Activated naive CD4-positive, alpha-beta T cell treated with anti-CD3 and anti-CD28 coated beads, Interleukin-2, amount 50 U/mL, for 72 hours (primary cell): ENCODE measurements at regions not wholly inside any gene's neighbourhood (a gene's known extent, or its start where the extent isn't known, plus 50 kb on each side); places are given as distances from the start of the nearest gene placed in this dataset.
"Not testable (repeated sequence)": the region's sequence is repeated elsewhere in the genome, so short reads cannot be mapped to it uniquely, and the experiment has no call there.

Experiments used
- ATAC-seq, 2 donors: fragments of 150-1000 bp; cut with Tn5 transposase; 2 replicates each; pipeline ENCODE4 v1.10.0; 2021; ENCODE audit warnings: mild to moderate bottlenecking in 2 of 2, moderate library complexity in 2 of 2
- DNase-seq, 2 donors: peaks; one replicate each; pipeline ENCODE4 v3.0.0; 2021 to 2022; ENCODE audit warnings: low spot score in 2 of 2
- H3K27ac Mint-ChIP-seq, 2 donors: one replicate each; pipeline ENCODE4 v1.8.0; 2022; ENCODE audit warnings: mild to moderate bottlenecking in 2 of 2, mixed read lengths in 2 of 2
- H3K36me3 Mint-ChIP-seq, 2 donors: one replicate each; pipeline ENCODE4 v1.8.0; 2022; ENCODE audit warnings: mixed read lengths in 2 of 2
- H3K9me3 Mint-ChIP-seq, 2 donors: one replicate each; pipeline ENCODE4 v1.8.0; 2022; ENCODE audit warnings: mixed read lengths in 2 of 2

DNA sequence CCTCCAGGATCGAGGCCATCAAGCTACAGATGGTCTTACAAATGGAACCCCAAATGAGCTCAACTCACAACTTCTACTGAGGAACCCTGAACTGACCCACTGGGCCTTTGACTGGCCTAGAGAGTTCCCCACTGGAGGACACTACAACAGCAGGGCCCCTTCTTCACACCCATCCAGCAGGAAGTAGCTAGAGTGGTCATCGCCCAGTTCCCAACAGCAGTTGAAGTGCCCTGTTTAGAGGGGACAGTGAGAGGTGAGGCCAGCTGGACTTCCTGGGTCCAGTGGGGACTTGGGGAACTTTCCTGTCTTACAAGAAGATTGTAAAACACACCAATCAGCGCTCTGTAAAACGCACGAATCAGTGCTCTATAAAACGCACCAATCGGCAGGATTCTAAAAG lies 247.9 kb upstream of the BTG1 start:
- peak overlapping the region; percentile 19 to 63 for H3K27ac Mint-ChIP-seq
- ATAC-seq (no peak), DNase-seq (peak in 1 of 2 donors; percentile 42)
- H3K9me3 Mint-ChIP-seq: peaks cover 19 to 26% of the 10 kb centered on the region in 2 donors
- H3K36me3 Mint-ChIP-seq: peaks cover 36 to 40% of the 10 kb centered on the region in 2 donors

GRCh38 chr12:92391726-92392125 lies 246.1 kb upstream of the BTG1 start:
- ATAC-seq, DNase-seq, H3K27ac Mint-ChIP-seq: not testable (repeated sequence)
- peaks cover 19 to 22% of the 10 kb centered on the region in 2 donors for H3K9me3 Mint-ChIP-seq
- H3K36me3 Mint-ChIP-seq: peaks cover 27 to 32% of the 10 kb centered on the region in 2 donors

- ATAC-seq (no peak), DNase-seq (no peak)
- Mint-ChIP-seq H3K27ac (no peak overlapping the region), H3K36me3 (peaks cover 18 to 22% of the 10 kb centered on the region in 2 donors), H3K9me3 (peaks cover 17 to 25% of the 10 kb centered on the region in 2 donors)
Measured at GRCh38 chr12:92389466-92389865, 243.8 kb upstream of the BTG1 start.

GRCh38 chr12:92385296-92385695 lies 239.7 kb upstream of the BTG1 start:
- H3K9me3 Mint-ChIP-seq: peaks cover 3 to 6% of the 10 kb centered on the region in 2 donors
- no peak overlapping the region for H3K27ac Mint-ChIP-seq
- H3K36me3 Mint-ChIP-seq: no peaks in the 10 kb centered on the region
- DNase-seq: no peak
- ATAC-seq: no peak

GRCh38 chr12:92384571-92384970 lies 238.9 kb upstream of the BTG1 start:
- ATAC-seq (no peak), DNase-seq (no peak)
- peaks cover 7 to 12% of the 10 kb centered on the region in 2 donors for H3K9me3 Mint-ChIP-seq
- no peak overlapping the region for H3K27ac Mint-ChIP-seq
- no peaks in the 10 kb centered on the region for H3K36me3 Mint-ChIP-seq

DNA sequence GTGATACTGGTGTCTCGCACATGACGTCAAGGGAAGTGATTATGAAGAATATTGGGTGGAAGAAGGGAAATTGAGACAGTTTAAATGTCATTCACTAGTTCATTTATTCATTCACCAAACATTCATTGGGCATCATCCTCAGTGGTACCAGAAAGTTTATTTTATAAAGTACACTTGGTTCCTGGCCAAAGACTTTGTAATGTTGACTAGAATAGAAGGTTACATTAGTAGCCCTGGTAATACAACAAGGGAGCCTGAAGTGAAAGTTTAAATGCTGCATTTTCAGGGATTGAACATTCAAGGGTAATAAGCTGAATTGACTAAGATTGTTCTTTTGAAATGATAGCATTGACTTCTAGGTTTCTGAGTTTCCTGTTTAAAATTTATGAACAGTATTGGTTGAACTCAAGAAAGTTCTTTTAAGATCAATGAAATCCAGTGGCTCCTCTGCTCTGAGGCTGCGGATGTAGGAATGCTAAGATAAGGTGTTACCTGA lies 236.8 kb upstream of the BTG1 start:
- peak; percentile 40 to 65 for ATAC-seq
- Mint-ChIP-seq H3K9me3 (peaks cover 5 to 18% of the 10 kb centered on the region in 2 donors), H3K36me3 (peaks cover 0 to 9% of the 10 kb centered on the region in 2 donors), H3K27ac (no peak overlapping the region)
- DNase-seq: no peak

- ATAC-seq (no peak), DNase-seq (no peak)
- Mint-ChIP-seq H3K27ac (no peak overlapping the region), H3K9me3 (peaks cover 4 to 18% of the 10 kb centered on the region in 2 donors), H3K36me3 (peaks cover 0 to 9% of the 10 kb centered on the region in 2 donors)
Measured at GRCh38 chr12:92381856-92382255, 236.2 kb upstream of the BTG1 start.

DNA sequence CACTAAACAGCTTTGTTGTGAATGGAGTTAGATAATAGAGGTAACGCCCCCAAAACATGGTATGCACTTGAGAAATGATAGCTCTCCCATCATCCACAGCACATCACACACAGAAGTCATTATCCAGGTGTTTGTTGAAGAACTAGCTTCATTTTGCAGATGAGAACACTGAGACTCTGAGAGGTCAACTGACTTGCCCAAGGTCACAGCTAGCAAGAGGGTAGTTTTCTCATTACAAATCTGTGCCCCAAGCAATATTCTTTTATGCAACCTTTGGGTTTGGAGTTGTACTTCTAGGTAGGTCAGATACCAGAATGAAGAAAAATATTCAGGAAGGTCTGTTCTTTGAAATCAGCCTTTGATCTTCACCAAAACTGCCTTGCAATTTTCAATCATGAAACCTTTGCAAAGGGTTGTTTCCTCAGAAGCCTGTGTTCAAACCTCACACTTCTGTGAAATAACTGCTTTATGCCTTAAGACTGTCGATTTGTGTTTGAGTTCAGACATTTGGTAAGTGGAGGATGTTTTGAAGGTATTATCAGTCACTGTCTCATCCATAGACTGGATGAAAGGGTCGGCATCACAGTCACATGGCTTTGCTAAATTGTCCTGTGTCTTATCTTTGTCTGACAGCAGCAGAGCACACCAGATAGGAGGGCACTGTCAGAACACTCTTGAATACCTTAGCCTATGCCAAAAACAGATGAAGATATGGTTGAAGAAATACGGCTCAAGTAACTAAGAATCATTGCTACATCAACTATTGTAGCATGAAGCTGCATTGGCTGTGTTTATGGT lies 233.2 kb upstream of the BTG1 start:
- peak overlapping the region in 1 of 2 donors; percentile 37 for H3K27ac Mint-ChIP-seq
- H3K9me3 Mint-ChIP-seq: peaks cover 4 to 13% of the 10 kb centered on the region in 2 donors
- DNase-seq: no peak
- ATAC-seq: peak; percentile 67 to 84
- H3K36me3 Mint-ChIP-seq: peaks cover 0 to 9% of the 10 kb centered on the region in 2 donors

- not testable (repeated sequence) for DNase-seq, H3K27ac Mint-ChIP-seq, ATAC-seq
- peaks cover 4 to 15% of the 10 kb centered on the region in 2 donors for H3K36me3 Mint-ChIP-seq
- peaks cover 9 to 13% of the 10 kb centered on the region in 2 donors for H3K9me3 Mint-ChIP-seq
Measured at GRCh38 chr12:92375504-92375903, 229.9 kb upstream of the BTG1 start.

DNA sequence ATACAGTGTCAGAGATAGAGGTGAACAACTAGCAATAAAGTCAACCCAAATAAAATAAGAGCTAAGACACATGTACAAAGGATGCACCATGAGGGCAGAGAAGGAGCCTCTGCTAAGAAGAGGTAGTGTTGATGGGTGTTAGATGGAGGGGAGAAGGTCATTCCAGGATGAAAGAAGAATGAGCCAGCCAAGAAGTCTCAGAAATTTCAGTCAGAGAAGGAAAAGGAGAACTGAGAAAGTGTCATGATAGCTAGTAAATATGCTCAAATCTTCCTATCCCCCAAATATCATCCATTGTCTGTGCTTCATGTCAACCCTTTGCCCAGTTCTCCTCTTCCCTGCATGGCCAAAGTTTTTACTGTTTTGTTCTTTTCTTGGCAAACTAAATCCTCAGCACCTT lies 225.2 kb upstream of the BTG1 start:
- no peak for ATAC-seq
- DNase-seq: no peak
- Mint-ChIP-seq H3K36me3 (peaks cover 4 to 6% of the 10 kb centered on the region in 2 donors), H3K27ac (no peak overlapping the region), H3K9me3 (peaks cover 14 to 16% of the 10 kb centered on the region in 2 donors)

DNA sequence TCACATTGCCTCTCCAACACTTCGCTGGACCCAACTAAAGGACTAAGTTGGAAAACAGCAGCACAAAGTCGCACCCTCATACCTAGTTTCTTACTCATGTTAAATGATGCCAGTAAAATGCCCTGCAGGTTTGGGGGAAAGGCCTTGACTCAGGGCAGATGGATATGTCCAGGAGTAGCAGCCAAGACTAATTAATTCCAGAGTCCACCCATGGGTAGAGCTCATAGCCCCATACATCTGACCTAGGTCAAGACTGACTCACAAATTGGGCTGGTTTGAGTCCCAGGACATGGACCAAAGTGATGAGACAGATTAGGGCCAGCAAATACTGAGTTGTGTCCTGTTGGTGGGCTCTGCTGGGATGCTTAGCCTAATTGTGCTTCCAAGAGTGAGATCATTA lies 224.0 kb upstream of the BTG1 start:
- DNase-seq (no peak), ATAC-seq (no peak)
- peaks cover 4 to 6% of the 10 kb centered on the region in 2 donors for H3K36me3 Mint-ChIP-seq
- H3K9me3 Mint-ChIP-seq: peaks cover 14 to 16% of the 10 kb centered on the region in 2 donors
- no peak overlapping the region for H3K27ac Mint-ChIP-seq

DNA sequence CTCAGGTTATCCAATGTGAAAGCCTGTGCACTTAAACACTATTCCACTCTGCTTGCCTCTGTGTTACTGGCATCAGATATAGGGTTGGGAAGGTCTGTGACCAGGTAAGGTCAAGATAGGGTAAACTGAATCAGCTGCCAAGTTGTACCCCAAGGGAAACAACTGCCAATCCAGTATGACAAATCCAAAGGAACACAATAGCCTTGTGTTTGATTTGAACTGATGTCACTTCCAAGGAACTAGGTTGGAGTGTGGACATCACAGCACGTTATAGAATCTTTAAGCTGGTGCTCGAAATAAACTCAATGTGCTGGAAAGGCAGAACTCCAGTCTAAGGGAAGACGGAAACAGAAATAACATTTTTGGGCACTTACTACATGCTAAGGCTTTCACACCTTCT lies 223.4 kb upstream of the BTG1 start:
- no peak for ATAC-seq
- H3K36me3 Mint-ChIP-seq: peaks cover 4 to 6% of the 10 kb centered on the region in 2 donors

DNA sequence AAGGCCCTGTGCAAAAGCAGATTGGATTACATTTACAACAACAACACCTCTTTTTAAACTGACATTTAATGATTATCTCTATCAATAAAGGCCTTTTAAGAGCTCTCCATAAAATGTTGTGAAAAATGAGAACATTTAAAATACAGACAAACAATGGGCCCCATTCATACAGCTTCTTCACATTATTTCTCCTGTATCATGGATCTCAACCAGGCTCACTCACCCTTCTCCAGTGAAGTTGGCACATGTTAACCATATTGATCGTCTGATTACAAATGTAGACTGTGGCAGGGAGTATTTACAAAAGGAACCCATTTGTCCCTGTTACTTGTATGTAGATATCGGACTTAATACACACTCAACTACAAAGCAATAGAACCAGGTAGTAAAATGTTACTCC lies 220.2 kb upstream of the BTG1 start:
- Mint-ChIP-seq H3K36me3 (peaks cover 13 to 27% of the 10 kb centered on the region in 2 donors), H3K27ac (no peak overlapping the region), H3K9me3 (peaks cover 17 to 24% of the 10 kb centered on the region in 2 donors)
- DNase-seq: no peak
- ATAC-seq: no peak

More for the DNA sequence above, 223.4 kb upstream of the BTG1 start:
- H3K9me3 Mint-ChIP-seq: peaks cover 14 to 16% of the 10 kb centered on the region in 2 donors
- H3K27ac Mint-ChIP-seq: no peak overlapping the region
- DNase-seq: no peak

DNA sequence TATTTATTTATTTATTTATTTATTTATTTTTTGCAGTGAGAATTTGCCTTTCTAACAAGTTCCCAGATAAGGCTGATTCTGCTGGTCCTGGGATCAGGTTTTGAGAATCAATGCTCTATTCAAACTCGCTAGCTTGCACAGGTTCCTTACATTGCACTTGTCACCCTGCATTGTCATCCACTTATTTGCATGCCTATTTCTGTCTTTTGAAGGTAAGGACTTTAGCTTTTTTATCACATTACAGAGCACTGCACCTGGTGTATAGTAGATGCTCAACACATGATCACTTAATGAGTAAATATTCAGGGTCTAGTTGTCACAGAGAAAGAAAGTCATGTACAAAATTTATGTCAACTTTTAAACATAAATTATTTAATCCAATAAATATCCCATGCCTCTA lies 219.7 kb upstream of the BTG1 start:
- DNase-seq (no peak), ATAC-seq (no peak)
- Mint-ChIP-seq H3K27ac (no peak overlapping the region), H3K36me3 (peaks cover 18 to 32% of the 10 kb centered on the region in 2 donors), H3K9me3 (peaks cover 22 to 29% of the 10 kb centered on the region in 2 donors)

GRCh38 chr12:92363295-92364146 lies 217.9 kb upstream of the BTG1 start:
- Mint-ChIP-seq H3K27ac (peak overlapping the region; percentile 87 to 96), H3K36me3 (peaks cover 25 to 50% of the 10 kb centered on the region in 2 donors), H3K9me3 (peaks cover 26 to 35% of the 10 kb centered on the region in 2 donors)
- ATAC-seq (peak; percentile 67), DNase-seq (peak in 1 of 2 donors; percentile 25)

DNA sequence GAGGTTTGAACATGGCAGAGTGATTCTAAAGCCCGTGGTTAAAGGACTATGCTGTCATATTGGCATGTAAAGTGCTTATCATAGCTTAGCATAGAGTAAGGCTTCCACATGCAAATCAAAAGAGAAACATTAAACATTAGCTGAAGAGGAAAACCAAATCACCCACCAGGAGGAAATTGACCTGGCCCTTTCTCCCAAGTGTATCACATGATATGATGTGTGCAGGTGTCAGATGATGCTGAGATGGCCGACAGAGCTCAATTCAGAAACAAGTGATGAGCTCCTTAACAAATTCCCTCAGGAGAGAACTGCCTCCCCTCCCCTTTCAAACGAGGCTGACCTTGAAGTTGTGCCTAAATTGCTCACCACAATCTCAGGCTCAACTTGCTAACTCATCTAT lies 217.1 kb upstream of the BTG1 start:
- H3K27ac Mint-ChIP-seq: peak overlapping the region; percentile 87 to 96

GRCh38 chr12:92362126-92362525 lies 216.5 kb upstream of the BTG1 start:
- peaks cover 33 to 41% of the 10 kb centered on the region in 2 donors for H3K9me3 Mint-ChIP-seq

More for the DNA sequence above, 217.1 kb upstream of the BTG1 start:
- Mint-ChIP-seq H3K36me3 (peaks cover 28 to 54% of the 10 kb centered on the region in 2 donors), H3K9me3 (peaks cover 30 to 38% of the 10 kb centered on the region in 2 donors)
- no peak for DNase-seq
- ATAC-seq: peak in 1 of 2 donors; percentile 28

More at GRCh38 chr12:92362126-92362525, 216.5 kb upstream of the BTG1 start:
- DNase-seq (no peak), ATAC-seq (no peak)
- H3K27ac Mint-ChIP-seq: peak overlapping the region in 1 of 2 donors; percentile 87
- peaks cover 30 to 60% of the 10 kb centered on the region in 2 donors for H3K36me3 Mint-ChIP-seq
